T-helper 1 cell (primary cell): ENCODE measurements at regions not wholly inside any gene's neighbourhood (a gene's known extent, or its start where the extent isn't known, plus 50 kb on each side); places are given as distances from the start of the nearest gene placed in this dataset.
"Not testable (repeated sequence)": the region's sequence is repeated elsewhere in the genome, so short reads cannot be mapped to it uniquely, and the experiment has no call there.

ENCODE experiments used
- DNase-seq, 5 donors: peaks; one replicate each; pipeline ENCODE4 v3.0.0-alpha.2; 2012 to 2020

- no peak for DNase-seq
Observed at GRCh38 chrX:39779952-39780783, 317.6 kb downstream of the BCOR start.

- DNase-seq, result no peak
Observed at GRCh38 chrX:39782276-39782675, 315.5 kb downstream of the BCOR start.

GRCh38 chrX:39787999-39788398, 309.8 kb downstream of the BCOR start:
- no peak for DNase-seq

- no peak for DNase-seq
Observed at GRCh38 chrX:39788521-39788920, 309.2 kb downstream of the BCOR start.

GRCh38 chrX:39791691-39792090, 306.1 kb downstream of the BCOR start:
- no peak for DNase-seq

- no peak for DNase-seq
Observed at GRCh38 chrX:39795605-39796004, 302.2 kb downstream of the BCOR start.

GRCh38 chrX:39796856-39797255, 300.9 kb downstream of the BCOR start:
- no peak for DNase-seq

- DNase-seq, result not testable (repeated sequence)
Observed at GRCh38 chrX:39798488-39798887, 299.3 kb downstream of the BCOR start.

- DNase-seq, result no peak
Observed at GRCh38 chrX:39802354-39802753, 295.4 kb downstream of the BCOR start.

- DNase-seq, result no peak
Observed at GRCh38 chrX:39802908-39803307, 294.9 kb downstream of the BCOR start.

GRCh38 chrX:39805022-39805421, 292.7 kb downstream of the BCOR start:
- no peak for DNase-seq

GRCh38 chrX:39805825-39806224, 291.9 kb downstream of the BCOR start:
- DNase-seq, result no peak

- DNase-seq, result no peak
Observed at GRCh38 chrX:39808471-39808917, 289.3 kb downstream of the BCOR start.

GRCh38 chrX:39809331-39809730, 288.4 kb downstream of the BCOR start:
- DNase-seq, result no peak

GRCh38 chrX:39810901-39811300, 286.9 kb downstream of the BCOR start:
- no peak for DNase-seq

- DNase-seq, result no peak
Observed at GRCh38 chrX:39811376-39811775, 286.4 kb downstream of the BCOR start.

GRCh38 chrX:39813631-39814277, 284.0 kb downstream of the BCOR start:
- no peak for DNase-seq

- peak in 3 of 5 donors; percentile 6 to 69 (median 12) for DNase-seq
Observed at GRCh38 chrX:39814391-39814790, 283.4 kb downstream of the BCOR start.

- peak in 1 of 5 donors; percentile 36 for DNase-seq
Observed at GRCh38 chrX:39815631-39816030, 282.1 kb downstream of the BCOR start.

GRCh38 chrX:39816871-39817731, 280.7 kb downstream of the BCOR start:
- DNase-seq, result peak in 1 of 5 donors; percentile 58

GRCh38 chrX:39817754-39818470, 279.8 kb downstream of the BCOR start:
- DNase-seq, result no peak

- DNase-seq, result no peak
Observed at GRCh38 chrX:39818750-39819149, 279.0 kb downstream of the BCOR start.
